Calu3 (cell line): ENCODE measurements at regions not wholly inside any gene's neighbourhood (a gene's known extent, or its start where the extent isn't known, plus 50 kb on each side); places are given as distances from the start of the nearest gene placed in this dataset.
"Not testable (repeated sequence)": the region's sequence is repeated elsewhere in the genome, so short reads cannot be mapped to it uniquely, and the experiment has no call there.

ENCODE experiments used
- BruUV-seq: library from RNA; stranded (reverse); fragments of 400-500 nt; replicated peaks from 2 replicates; lab custom pipeline; 2021; lab: Mats Ljungman, UMichigan
- CTCF ChIA-PET: fragments of 300-600 bp; sonication (Branson Sonifier 250); formaldehyde crosslinking; loops from one replicate; lab custom pipeline; 2022; ENCODE audit warnings: antibody characterized with exemption; lab: Charles Lee
- DNase-seq: peaks from one replicate; pipeline ENCODE4 v3.0.0; 2022
- H3K27ac Mint-ChIP-seq: one replicate; pipeline ENCODE4 v1.8.0; 2022; ENCODE audit warnings: mixed read lengths; ENCODE audit not compliant: unreplicated experiment
- H3K27me3 Mint-ChIP-seq: one replicate; pipeline ENCODE4 v1.8.0; 2022; ENCODE audit warnings: mixed read lengths; ENCODE audit not compliant: unreplicated experiment
- H3K36me3 Mint-ChIP-seq: one replicate; pipeline ENCODE4 v1.8.0; 2022; ENCODE audit warnings: mild to moderate bottlenecking, moderate library complexity, mixed read lengths; ENCODE audit not compliant: insufficient read depth, unreplicated experiment
- H3K4me1 Mint-ChIP-seq: one replicate; pipeline ENCODE4 v1.8.0; 2022; ENCODE audit warnings: mild to moderate bottlenecking, low read depth, mixed read lengths; ENCODE audit not compliant: unreplicated experiment
- H3K4me3 Mint-ChIP-seq: one replicate; pipeline ENCODE4 v1.8.0; 2022; ENCODE audit warnings: mild to moderate bottlenecking, low read depth, moderate library complexity, mixed read lengths; ENCODE audit not compliant: unreplicated experiment
- H3K9me3 Mint-ChIP-seq: one replicate; pipeline ENCODE4 v1.8.0; 2022; ENCODE audit warnings: low read depth, mixed read lengths; ENCODE audit not compliant: unreplicated experiment
- intact Hi-C: fragments of 100-400 bp; cut with micrococcal nuclease; formaldehyde crosslinking; loops from one replicate; pipeline ENCODE4 v1.10.0; 2022; ENCODE audit not compliant: unreplicated experiment
- TF ChIP-seq, protein P1 (sequence below): fragments of 200-600 bp; IDR thresholded peaks from one replicate; pipeline ENCODE4 v1.8.0; 2022; ENCODE audit warnings: antibody characterized with exemption; ENCODE audit not compliant: unreplicated experiment

DNA sequence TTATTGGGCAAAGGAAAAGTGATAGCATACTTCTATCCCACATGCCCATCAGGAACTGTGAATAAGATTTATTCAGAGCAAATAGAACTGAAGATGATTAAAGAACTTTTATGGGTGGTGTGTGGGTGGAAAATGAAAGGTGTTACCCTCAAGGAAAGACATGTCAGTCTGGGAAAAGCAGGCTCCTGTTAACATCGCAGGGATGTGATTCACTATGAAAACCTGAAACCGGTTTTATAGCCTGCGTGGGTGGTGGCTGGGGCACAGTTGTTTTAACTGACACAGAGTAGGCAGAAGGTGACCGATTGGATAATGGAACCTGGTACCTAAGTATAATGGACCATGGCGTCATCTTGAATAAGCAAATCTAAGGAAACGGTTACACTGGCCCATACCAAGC is 61.3 kb upstream of the CASK start:
- Mint-ChIP-seq H3K9me3 (no peaks in the 10 kb centered on the region), H3K27ac (peak overlapping the region; percentile 32), H3K4me1 (peaks cover 25% of the 10 kb centered on the region), H3K4me3 (no peak overlapping the region), H3K36me3 (peaks cover 8% of the 10 kb centered on the region), H3K27me3 (no peaks in the 10 kb centered on the region)
- TF ChIP-seq, protein P1, sequence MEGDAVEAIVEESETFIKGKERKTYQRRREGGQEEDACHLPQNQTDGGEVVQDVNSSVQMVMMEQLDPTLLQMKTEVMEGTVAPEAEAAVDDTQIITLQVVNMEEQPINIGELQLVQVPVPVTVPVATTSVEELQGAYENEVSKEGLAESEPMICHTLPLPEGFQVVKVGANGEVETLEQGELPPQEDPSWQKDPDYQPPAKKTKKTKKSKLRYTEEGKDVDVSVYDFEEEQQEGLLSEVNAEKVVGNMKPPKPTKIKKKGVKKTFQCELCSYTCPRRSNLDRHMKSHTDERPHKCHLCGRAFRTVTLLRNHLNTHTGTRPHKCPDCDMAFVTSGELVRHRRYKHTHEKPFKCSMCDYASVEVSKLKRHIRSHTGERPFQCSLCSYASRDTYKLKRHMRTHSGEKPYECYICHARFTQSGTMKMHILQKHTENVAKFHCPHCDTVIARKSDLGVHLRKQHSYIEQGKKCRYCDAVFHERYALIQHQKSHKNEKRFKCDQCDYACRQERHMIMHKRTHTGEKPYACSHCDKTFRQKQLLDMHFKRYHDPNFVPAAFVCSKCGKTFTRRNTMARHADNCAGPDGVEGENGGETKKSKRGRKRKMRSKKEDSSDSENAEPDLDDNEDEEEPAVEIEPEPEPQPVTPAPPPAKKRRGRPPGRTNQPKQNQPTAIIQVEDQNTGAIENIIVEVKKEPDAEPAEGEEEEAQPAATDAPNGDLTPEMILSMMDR: no peak
- DNase-seq: peak; percentile 48
- no TSS peak for BruUV-seq
- intact Hi-C loops: no loop called here
- CTCF ChIA-PET: no interaction called here

DNA sequence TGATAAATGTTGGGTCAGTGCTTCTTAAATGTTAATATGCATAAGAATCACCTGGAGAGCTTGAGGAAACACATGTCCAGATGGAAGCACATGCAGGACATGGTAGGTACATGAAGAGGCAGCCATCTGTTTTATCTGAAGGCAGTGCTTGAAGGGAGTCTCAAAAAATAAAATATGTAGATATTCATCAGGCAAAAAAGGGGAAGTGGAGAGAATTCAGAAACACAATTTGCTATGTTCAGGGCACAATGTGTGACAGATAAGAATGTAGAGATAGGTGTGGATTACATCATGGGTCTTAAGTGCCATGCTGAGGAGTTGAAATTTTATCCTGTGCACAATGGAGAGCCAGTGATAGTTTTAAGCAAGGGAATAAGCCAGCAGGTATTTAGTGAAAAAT is 59.6 kb upstream of the CASK start:
- no TSS peak for BruUV-seq

DNA sequence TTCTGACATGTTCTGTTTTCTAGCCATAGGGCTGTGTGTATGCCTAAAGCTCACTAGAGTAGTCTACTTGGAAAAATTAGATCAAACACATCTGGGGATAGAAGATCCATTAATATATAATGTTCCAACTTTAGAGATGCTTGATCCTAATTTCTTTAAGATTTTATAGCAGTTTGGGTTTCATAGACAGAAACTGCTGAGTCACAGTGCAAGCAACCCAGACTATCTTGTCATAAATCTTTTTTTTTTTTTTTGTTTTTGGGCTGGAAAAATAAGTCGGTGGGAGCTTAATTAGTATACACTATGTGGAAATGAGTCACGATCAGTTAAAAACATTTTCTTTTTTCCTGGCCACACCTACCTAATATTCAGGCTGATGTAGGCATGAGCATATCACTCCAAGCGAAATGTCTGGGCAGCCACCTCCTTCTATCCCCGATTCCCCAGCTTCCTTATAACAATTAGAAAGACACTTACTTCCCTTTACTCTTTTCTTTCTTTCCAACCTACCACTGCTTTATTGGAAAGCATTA is 58.2 kb upstream of the CASK start:
- Mint-ChIP-seq H3K27ac (no peak overlapping the region), H3K36me3 (peaks cover 8% of the 10 kb centered on the region), H3K27me3 (no peaks in the 10 kb centered on the region), H3K4me1 (peaks cover 25% of the 10 kb centered on the region), H3K9me3 (no peaks in the 10 kb centered on the region), H3K4me3 (no peak overlapping the region)
- CTCF ChIA-PET: no interaction called here
- no TSS peak for BruUV-seq
- intact Hi-C loops: no loop called here
- TF ChIP-seq, protein P1: no peak
- no peak for DNase-seq

More for the DNA sequence above, 59.6 kb upstream of the CASK start:
- Mint-ChIP-seq H3K36me3 (peaks cover 8% of the 10 kb centered on the region), H3K27ac (no peak overlapping the region), H3K4me3 (no peak overlapping the region), H3K27me3 (no peaks in the 10 kb centered on the region), H3K9me3 (no peaks in the 10 kb centered on the region), H3K4me1 (peaks cover 25% of the 10 kb centered on the region)
- no peak for DNase-seq
- TF ChIP-seq, protein P1: no peak
- CTCF ChIA-PET: no interaction called here
- intact Hi-C loops: no loop called here

DNA sequence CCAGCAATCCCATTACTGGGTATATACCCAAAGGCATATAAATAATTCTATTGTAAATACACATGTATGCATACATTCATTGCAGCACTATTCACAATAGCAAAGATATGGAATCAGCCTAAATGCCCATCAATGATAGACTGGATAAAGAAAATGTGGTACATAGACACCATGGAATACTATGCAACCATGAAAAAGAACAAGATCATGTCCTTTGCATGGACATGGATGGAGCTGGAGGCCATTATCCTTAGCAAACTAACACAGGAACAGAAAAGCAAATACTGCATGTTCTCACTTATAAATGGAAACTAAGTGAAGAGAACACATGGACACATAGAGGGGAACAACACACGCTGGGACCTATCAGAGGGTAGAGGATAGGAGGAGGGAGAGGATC is 51.3 kb upstream of the CASK start:
- H3K36me3 Mint-ChIP-seq, H3K4me3 Mint-ChIP-seq, H3K27me3 Mint-ChIP-seq, H3K4me1 Mint-ChIP-seq, intact Hi-C loops, CTCF ChIA-PET, DNase-seq, H3K27ac Mint-ChIP-seq, BruUV-seq, H3K9me3 Mint-ChIP-seq: not testable (repeated sequence)

DNA sequence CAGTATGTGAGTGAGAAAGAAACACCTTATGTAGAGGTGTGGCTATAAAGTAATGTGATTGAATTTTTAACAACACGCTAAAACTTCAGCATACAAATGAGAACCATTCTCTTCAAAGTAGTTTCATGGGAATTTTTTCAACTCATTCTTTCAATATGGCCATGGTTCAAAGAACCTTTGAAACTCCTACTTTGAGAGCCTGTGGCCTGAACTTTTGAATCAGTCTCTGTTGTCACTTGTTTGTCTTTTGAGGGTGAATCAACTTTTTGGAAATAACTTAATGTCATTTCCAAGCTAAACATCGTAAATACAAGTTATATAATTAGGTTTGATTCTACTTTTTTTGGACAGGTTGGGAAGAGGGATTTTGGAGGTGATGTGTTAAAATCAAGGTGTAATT is 49.9 kb upstream of the CASK start:
- no peaks in the 10 kb centered on the region for H3K4me1 Mint-ChIP-seq
- no peaks in the 10 kb centered on the region for H3K36me3 Mint-ChIP-seq
- no peak overlapping the region for H3K4me3 Mint-ChIP-seq
- no peaks in the 10 kb centered on the region for H3K27me3 Mint-ChIP-seq
- no TSS peak for BruUV-seq
- TF ChIP-seq, protein P1: no peak
- intact Hi-C loops: no loop called here
- no peak for DNase-seq
- CTCF ChIA-PET: no interaction called here
- no peaks in the 10 kb centered on the region for H3K9me3 Mint-ChIP-seq
- no peak overlapping the region for H3K27ac Mint-ChIP-seq
